Left ventricle myocardium superior (tissue), 1 donor: ENCODE measurements at regions not wholly inside any gene's neighbourhood (a gene's known extent, or its start where the extent isn't known, plus 50 kb on each side); places are given as distances from the start of the nearest gene placed in this dataset.

Source experiments
- ATAC-seq: fragments of 200-7000 bp; cut with Tn5 transposase; one replicate; pipeline ENCODE4 v1.9.1; 2020; ENCODE audit warnings: mild to moderate bottlenecking, moderate library complexity
- DNase-seq: peaks from one replicate; pipeline ENCODE4 v3.0.0-alpha.2; 2020
- intact Hi-C: fragments of 100-400 bp; cut with micrococcal nuclease; formaldehyde crosslinking; loops from one replicate; pipeline ENCODE4 v1.11.0; 2022
- donor health status: DM: no; HTN: yes; CAD: no; lungs with severe emphysema.

GRCh38 chr5:117947121-117947520 lies 1041.2 kb downstream of the DTWD2 start:
- ATAC-seq (no peak), DNase-seq (no peak)
- intact Hi-C loops, result no loop called here

DNA sequence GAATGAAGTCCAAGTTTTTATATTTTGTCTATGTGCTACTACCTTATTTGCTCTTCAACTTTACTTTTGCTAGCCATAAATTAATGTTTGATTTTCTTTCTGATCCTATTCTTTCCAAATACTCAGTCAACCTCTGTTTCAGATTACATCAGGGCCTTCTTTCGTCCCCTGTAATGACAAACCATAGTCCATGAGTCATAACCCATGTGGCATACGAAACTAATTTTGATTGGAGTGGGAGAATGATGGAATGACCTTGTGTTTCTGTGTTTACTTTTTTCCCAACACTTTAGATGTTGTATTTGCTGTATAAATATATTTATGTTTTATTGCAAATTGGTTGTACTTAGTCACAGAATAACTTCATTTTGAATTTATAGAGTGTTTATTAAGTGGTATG lies 1043.1 kb downstream of the DTWD2 start:
- intact Hi-C loops, result no loop called here
- DNase-seq (no peak), ATAC-seq (no peak)

- ATAC-seq (peak; percentile 51), DNase-seq (no peak)
- intact Hi-C loops, result no loop called here
Observed at GRCh38 chr5:117943541-117943940, 1044.8 kb downstream of the DTWD2 start.

- ATAC-seq, result no peak
- no peak for DNase-seq
- intact Hi-C loops, result no loop called here
Observed at GRCh38 chr5:117942861-117943519, 1045.4 kb downstream of the DTWD2 start.

DNA sequence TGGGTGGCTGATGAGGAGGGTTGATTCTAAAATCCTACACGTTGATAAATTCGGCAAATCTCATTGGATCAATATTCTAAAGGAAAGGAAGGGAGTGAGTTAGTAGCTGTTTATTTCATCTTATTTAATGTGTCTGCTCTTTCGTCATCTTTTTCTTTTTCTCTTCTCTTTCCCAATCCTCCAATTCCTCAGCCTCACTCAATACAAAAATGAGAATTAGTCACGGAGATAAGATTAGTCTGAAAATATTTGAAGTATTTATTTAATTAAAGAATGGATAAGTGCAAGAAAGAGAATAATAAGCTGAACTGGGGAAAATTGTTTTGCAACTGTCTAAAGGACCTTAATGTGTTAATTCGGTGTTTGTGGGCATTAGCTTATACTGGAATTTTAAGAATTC lies 1095.1 kb downstream of the DTWD2 start:
- DNase-seq (no peak), ATAC-seq (no peak)
- intact Hi-C loops, result no loop called here

DNA sequence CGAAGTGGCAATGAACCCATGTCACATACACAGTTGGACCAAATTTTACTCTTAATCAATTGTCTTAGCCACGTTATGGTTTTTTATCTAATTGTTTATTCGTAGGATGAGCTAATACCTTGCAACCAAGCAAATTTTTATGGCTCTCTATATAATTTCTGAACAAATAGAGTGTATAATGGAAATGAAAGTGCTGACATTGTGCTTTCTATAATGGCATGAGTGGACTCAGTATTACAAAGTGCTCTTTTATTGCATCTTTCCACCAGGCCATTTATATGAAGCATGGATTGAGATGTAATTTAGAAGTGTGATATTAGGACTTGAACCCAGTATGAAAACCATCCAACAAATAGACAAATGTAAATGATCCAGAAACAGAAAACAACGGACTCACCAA lies 1096.0 kb downstream of the DTWD2 start:
- no peak for DNase-seq
- no peak for ATAC-seq
- intact Hi-C loops, result no loop called here

- DNase-seq (no peak), ATAC-seq (no peak)
- intact Hi-C loops, result no loop called here
Observed at GRCh38 chr5:117889596-117889995, 1098.8 kb downstream of the DTWD2 start.

GRCh38 chr5:117888688-117889087 lies 1099.7 kb downstream of the DTWD2 start:
- ATAC-seq (peak; percentile 43), DNase-seq (no peak)
- intact Hi-C loops, result no loop called here

DNA sequence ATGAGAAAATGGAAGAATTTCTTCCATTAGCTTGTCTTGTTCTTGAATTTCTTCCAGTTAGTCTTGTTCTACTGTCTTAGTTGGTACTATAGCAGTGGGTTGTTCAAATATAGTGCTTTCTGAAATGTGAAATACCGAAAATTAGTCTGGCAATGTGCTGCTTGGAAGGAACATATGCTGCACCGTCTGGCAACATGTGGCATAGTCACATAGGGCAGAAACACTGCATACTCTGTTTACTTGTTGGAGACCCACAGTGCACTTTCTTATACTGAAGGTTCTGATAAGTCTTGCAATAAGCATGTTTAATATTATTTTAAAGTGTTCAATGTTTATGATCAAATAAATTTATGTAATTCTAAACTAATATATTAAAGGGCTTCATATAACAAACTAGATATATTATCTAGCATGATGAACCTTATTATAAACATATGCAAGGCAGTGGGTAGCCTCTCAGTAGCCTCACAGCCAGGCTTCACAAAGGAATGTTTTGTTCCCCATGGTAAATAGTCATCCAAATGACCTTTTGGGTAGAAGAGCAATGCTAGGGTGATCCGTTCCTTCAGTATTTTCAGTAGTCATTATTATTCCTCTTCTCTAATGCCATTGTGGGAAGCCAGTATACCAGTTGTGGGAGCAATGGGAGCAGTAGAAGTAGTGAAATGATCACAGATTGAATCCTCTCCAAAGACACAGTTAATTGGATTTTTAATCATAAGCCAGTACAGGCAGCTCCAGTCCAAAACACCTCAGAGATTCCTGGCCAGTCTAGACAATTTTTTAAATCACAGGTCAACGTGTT lies 1106.7 kb downstream of the DTWD2 start:
- intact Hi-C loops, result no loop called here
- ATAC-seq, result no peak
- DNase-seq, result no peak

- DNase-seq, result no peak
- intact Hi-C loops, result no loop called here
- ATAC-seq, result no peak
Observed at GRCh38 chr5:117880932-117881331, 1107.4 kb downstream of the DTWD2 start.

- ATAC-seq (no peak), DNase-seq (no peak)
- intact Hi-C loops, result no loop called here
Observed at GRCh38 chr5:117877731-117878130, 1110.6 kb downstream of the DTWD2 start.

DNA sequence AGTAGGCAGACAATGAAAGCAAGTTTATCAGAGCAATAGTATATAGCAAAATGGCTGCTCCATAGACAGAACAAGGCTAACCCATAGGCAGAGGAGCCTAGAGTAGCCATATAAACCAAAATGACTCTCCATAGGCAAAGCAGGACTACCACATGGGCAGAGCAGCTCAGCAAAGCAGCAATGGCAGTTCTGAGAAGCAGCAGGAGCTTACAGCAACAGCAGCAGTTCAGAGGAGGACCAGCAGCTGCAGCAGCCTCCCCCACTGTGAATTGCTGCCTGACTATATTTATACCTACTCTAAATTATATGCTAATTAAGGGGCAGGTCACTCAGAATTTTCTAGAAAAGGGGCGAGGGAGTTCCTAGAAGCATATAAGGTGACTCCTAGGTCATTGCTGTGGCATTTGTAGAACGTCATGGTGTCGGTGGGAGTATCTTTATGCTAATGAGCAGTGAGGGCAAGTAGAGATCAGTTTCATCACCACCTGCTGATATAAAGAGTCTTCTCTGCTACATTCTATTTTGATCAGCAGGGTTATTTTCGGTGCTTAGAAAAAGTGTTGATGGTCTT lies 1115.5 kb downstream of the DTWD2 start:
- DNase-seq (no peak), ATAC-seq (no peak)
- intact Hi-C loops, result no loop called here

- ATAC-seq, result no peak
- intact Hi-C loops, result no loop called here
- no peak for DNase-seq
Observed at GRCh38 chr5:117869596-117869995, 1118.8 kb downstream of the DTWD2 start.

DNA sequence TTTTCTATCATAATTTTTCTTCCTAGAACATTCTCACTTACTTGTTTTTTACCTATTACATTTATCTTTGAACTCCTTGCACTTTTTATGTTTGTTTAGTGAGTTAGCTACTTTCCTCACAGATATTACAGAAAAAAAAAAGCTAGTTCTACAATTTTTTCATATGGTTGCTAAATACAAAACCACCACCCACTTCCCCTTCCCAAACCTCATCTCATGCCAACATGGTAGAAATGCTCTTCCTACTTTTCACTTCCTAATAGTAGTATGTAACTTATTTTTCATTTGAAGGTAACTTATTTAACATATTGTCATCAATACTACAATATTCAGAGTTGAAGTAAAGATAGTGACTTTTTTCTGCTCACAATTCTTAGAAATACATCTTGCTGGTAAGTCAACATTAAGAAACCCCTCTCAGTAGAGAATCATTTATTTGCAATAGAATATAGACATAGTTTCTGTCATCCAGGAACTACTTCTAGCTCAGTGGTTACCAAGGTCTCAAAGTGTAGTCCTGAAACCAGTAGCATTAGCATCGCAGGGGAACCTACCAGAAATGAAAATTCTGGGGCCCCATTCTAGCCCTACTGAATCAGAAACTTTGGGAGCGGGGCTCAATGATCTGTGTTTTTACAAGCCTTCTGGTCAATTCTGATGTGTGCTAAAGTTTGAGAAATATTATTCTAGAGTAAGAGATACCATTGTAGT lies 1124.6 kb downstream of the DTWD2 start:
- ATAC-seq, result no peak
- intact Hi-C loops, result no loop called here
- DNase-seq, result no peak

GRCh38 chr5:117860550-117860949 lies 1127.8 kb downstream of the DTWD2 start:
- intact Hi-C loops, result no loop called here
- DNase-seq, result no peak
- ATAC-seq, result no peak

DNA sequence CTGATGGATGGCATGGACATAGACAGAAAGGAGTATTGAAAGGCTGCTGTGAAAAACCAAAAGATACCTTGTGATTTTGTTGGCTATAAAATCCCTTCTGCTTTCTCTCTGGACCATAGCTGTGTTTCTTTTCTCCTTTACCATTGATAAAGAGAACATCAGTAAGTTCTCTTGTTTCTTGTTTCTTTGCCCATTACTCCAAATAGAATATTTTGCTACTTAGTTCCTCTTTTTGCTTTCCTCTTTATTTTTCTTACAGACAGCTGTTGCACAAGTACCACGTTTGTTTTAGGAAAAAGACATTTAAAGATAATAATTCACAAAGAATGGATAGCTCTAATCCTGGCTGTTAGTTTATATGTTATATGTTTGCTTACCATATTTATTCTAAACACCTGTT lies 1129.2 kb downstream of the DTWD2 start:
- DNase-seq, result no peak
- intact Hi-C loops, result no loop called here
- no peak for ATAC-seq

DNA sequence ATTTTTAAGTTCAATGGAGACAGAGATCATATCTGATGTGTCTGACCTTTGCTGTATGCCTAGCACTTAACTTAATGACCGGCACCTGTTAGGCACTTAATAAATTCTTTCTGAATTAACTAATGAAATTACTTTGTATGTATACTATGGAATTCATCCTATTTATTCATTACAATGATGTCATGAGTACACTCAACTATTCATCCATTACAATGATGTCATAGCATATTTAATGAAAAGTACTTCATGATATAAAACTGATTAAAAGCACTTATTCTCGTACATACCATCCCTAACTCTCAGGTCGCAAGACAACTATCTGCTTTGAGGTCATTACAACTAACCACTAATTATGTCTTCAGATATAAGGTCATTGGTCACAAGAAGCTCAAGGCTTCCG lies 1131.6 kb downstream of the DTWD2 start:
- intact Hi-C loops, result no loop called here
- DNase-seq (no peak), ATAC-seq (no peak)

DNA sequence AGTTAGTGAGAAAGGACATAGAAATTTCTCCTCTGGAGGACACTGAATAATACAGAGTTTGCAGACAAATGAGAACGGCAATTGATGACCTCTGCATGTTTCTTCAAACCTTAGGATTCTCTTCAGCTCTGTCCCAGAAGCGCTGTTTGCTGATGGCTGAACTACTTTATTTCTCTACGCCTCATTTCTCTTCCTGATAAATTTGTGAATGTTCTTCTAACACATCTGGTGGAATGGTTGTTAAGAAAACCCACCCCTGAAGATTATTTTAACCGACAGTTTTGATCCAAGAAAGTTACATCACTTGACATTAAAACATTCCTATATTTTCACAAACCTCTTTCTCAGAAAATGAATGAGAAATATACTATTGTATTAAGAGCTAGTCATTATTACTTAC lies 1150.6 kb downstream of the DTWD2 start:
- intact Hi-C loops, result no loop called here
- DNase-seq (no peak), ATAC-seq (no peak)

DNA sequence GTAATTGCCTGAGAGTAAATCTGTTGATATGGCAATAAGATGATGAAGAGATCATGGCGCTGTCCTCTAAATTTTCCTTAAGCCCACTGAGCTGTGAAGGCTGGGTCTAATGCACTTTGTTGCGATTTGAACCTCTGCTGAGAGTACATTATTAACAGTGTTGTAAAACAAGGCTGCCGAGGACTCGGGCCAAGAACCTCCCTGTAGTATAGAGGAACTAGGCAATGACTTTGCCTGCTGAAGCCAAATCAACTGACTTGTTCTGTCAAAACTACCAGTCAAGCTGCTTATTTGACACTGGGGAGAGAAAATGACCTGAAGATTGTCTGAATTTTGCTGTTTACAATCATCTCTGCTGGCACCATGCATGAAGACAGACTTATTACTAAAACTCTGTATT lies 1154.7 kb downstream of the DTWD2 start:
- intact Hi-C loops, result no loop called here
- DNase-seq, result peak; percentile 24
- no peak for ATAC-seq

GRCh38 chr5:117829646-117830045 lies 1158.7 kb downstream of the DTWD2 start:
- intact Hi-C loops, result no loop called here
- no peak for ATAC-seq

More at GRCh38 chr5:117829646-117830045, 1158.7 kb downstream of the DTWD2 start:
- no peak for DNase-seq
